Tibial artery (tissue), 4 donors: ENCODE measurements at regions not wholly inside any gene's neighbourhood (a gene's known extent, or its start where the extent isn't known, plus 50 kb on each side); places are given as distances from the start of the nearest gene placed in this dataset.
A peak's percentile ranks its signal among the peaks of the same experiment; 100 is the strongest.
"Not testable (repeated sequence)": the region's sequence is repeated elsewhere in the genome, so short reads cannot be mapped to it uniquely, and the experiment has no call there.

Experiments
- DNase-seq, 2 donors: peaks; one replicate each; pipeline ENCODE4 v3.0.0-alpha.2; 2019
- H3K27ac ChIP-seq, 2 donors: fragments of 200-600 bp; sonication (generic) in 1 of 2; 1 replicate in 1 of 2; 2 replicates in 1 of 2; pipeline ENCODE4 v1.5.1; 2018 to 2019; ENCODE audit warnings: mild to moderate bottlenecking in 1 of 2
- H3K27me3 ChIP-seq, 2 donors: fragments of 200-600 bp; sonication (generic) in 1 of 2; one replicate each; pipeline versions ENCODE4 v1.5.1 to v1.6.0; 2016 to 2019
- H3K36me3 ChIP-seq, 3 donors: fragments of 200-600 bp; sonication (generic) in 2 of 3; one replicate each; pipeline ENCODE4 v1.5.1; 2016 to 2019; ENCODE audit warnings: mild to moderate bottlenecking in 2 of 3
- H3K4me1 ChIP-seq, 4 donors: fragments of 200-600 bp; sonication (generic) in 2 of 4; 1 replicate in 3 of 4; 2 replicates in 1 of 4; pipeline ENCODE4 v1.5.1; 2016 to 2019
- H3K4me3 ChIP-seq, 2 donors: fragments of 200-600 bp; sonication (generic) in 1 of 2; 1 replicate in 1 of 2; 2 replicates in 1 of 2; pipeline ENCODE4 v1.5.1; 2018 to 2019; ENCODE audit warnings: mild to moderate bottlenecking in 2 of 2
- H3K9me3 ChIP-seq, 3 donors: fragments of 200-600 bp; sonication (generic) in 1 of 3; one replicate each; pipeline ENCODE4 v1.5.1; 2016 to 2019
- intact Hi-C: fragments of 100-400 bp; cut with DNase I; formaldehyde crosslinking; loops from one replicate; pipeline ENCODE4 v1.15.0; 2023; ENCODE audit warnings: low total_unique reads
- TF ChIP-seq, protein P1 (sequence below), 2 experiments: fragments of 200-600 bp in 1 of 2; fragments of 450-650 bp in 1 of 2; IDR thresholded peaks; one replicate each; pipeline ENCODE4 v1.5.1; 2017 to 2019; ENCODE audit warnings: antibody characterized with exemption in 2 of 2, mild to moderate bottlenecking in 1 of 2, moderate library complexity in 1 of 2

- Histone ChIP-seq H3K4me3 (no peak overlapping the region), H3K4me1 (no peaks in the 10 kb centered on the region)
- DNase-seq, result no peak
These were observed 888.6 kb downstream of the TMTC2 start for GRCh38 chr12:83575326-83575725.

GRCh38 chr12:83574142-83574541, 887.4 kb downstream of the TMTC2 start:
- H3K4me1 ChIP-seq, result no peaks in the 10 kb centered on the region
- H3K27ac ChIP-seq, result no peak overlapping the region
- no peaks in the 10 kb centered on the region for H3K27me3 ChIP-seq
- TF ChIP-seq, protein P1, sequence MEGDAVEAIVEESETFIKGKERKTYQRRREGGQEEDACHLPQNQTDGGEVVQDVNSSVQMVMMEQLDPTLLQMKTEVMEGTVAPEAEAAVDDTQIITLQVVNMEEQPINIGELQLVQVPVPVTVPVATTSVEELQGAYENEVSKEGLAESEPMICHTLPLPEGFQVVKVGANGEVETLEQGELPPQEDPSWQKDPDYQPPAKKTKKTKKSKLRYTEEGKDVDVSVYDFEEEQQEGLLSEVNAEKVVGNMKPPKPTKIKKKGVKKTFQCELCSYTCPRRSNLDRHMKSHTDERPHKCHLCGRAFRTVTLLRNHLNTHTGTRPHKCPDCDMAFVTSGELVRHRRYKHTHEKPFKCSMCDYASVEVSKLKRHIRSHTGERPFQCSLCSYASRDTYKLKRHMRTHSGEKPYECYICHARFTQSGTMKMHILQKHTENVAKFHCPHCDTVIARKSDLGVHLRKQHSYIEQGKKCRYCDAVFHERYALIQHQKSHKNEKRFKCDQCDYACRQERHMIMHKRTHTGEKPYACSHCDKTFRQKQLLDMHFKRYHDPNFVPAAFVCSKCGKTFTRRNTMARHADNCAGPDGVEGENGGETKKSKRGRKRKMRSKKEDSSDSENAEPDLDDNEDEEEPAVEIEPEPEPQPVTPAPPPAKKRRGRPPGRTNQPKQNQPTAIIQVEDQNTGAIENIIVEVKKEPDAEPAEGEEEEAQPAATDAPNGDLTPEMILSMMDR (IDR thresholded peaks at IDR 0.05), result no peak
- H3K4me3 ChIP-seq, result no peak overlapping the region
- no peaks in the 10 kb centered on the region for H3K36me3 ChIP-seq
- intact Hi-C loops, result no loop called here
- no peaks in the 10 kb centered on the region for H3K9me3 ChIP-seq
- no peak for DNase-seq

More at GRCh38 chr12:83575326-83575725, 888.6 kb downstream of the TMTC2 start:
- TF ChIP-seq, protein P1 (IDR thresholded peaks at IDR 0.05), result no peak
- intact Hi-C loops, result no loop called here
- H3K27me3 ChIP-seq, result no peaks in the 10 kb centered on the region
- no peaks in the 10 kb centered on the region for H3K36me3 ChIP-seq
- H3K9me3 ChIP-seq, result no peaks in the 10 kb centered on the region
- H3K27ac ChIP-seq, result no peak overlapping the region

GRCh38 chr12:83573671-83574070, 887.0 kb downstream of the TMTC2 start:
- DNase-seq, result peak in 1 of 2 donors; percentile 32
- Histone ChIP-seq H3K4me1 (no peaks in the 10 kb centered on the region), H3K27ac (no peak overlapping the region), H3K9me3 (no peaks in the 10 kb centered on the region), H3K36me3 (no peaks in the 10 kb centered on the region), H3K27me3 (no peaks in the 10 kb centered on the region), H3K4me3 (no peak overlapping the region)
- TF ChIP-seq, protein P1 (IDR thresholded peaks at IDR 0.05), result no peak
- intact Hi-C loops, result no loop called here

DNA sequence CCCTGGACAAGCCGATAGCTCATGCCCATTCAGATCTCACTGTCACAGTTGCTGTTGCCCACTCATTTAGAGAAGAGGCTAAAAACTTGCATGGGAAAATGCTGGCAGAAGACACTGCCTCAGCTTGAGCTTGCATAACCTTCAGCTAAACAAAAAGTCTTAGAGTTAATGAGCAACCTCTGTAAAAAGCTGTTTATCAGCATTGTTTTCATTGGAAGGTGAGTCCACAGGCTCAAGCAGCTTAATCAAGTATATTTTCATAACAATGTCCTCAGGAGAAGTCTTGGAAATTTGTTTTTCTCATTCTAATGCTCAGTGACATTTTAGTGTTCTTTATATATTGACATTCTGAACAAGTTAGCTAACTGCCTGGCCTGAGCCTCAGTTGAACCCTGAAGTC, 872.9 kb downstream of the TMTC2 start:
- Histone ChIP-seq H3K27ac (no peak overlapping the region), H3K4me1 (no peaks in the 10 kb centered on the region), H3K4me3 (no peak overlapping the region), H3K36me3 (no peaks in the 10 kb centered on the region), H3K9me3 (peaks cover 0 to 3% (median 0%) of the 10 kb centered on the region in 3 donors), H3K27me3 (no peaks in the 10 kb centered on the region)
- TF ChIP-seq, protein P1 (IDR thresholded peaks at IDR 0.05), result no peak
- DNase-seq, result no peak
- intact Hi-C loops, result no loop called here

DNA sequence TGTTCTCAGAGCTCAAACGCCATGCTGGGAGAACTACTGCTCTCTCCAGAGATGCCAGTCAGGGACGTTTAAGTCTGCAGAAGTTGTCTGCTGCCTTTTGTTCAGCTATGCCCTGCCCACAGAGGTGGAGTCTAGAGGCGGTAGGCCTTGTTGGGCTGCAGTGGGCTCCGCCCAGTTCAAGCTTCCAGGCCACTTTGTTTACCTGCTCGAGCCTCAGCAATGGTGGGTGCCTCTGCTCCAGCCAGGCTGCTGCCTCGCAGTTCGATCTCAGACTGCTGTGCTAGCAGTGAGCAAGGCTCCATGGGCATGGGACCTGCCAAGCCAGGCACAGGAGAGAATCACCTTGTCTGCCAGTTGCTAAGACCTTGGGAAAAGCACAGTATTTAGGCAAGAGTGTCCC, 869.3 kb downstream of the TMTC2 start:
- H3K4me1 ChIP-seq, H3K9me3 ChIP-seq, H3K4me3 ChIP-seq, H3K27ac ChIP-seq, intact Hi-C loops, H3K36me3 ChIP-seq, H3K27me3 ChIP-seq, DNase-seq: not testable (repeated sequence)

GRCh38 chr12:83541446-83541845, 854.7 kb downstream of the TMTC2 start:
- TF ChIP-seq, protein P1 (IDR thresholded peaks at IDR 0.05), result no peak
- Histone ChIP-seq H3K27ac (no peak overlapping the region), H3K36me3 (no peaks in the 10 kb centered on the region), H3K4me3 (no peak overlapping the region), H3K9me3 (no peaks in the 10 kb centered on the region), H3K27me3 (no peaks in the 10 kb centered on the region), H3K4me1 (no peaks in the 10 kb centered on the region)
- DNase-seq, result no peak
- intact Hi-C loops, result no loop called here
